ENCODE measurements at regions not wholly inside any gene's neighbourhood (a gene's known extent, or its start where the extent isn't known, plus 50 kb on each side); places are given as distances from the start of the nearest gene placed in this dataset.

DNA sequence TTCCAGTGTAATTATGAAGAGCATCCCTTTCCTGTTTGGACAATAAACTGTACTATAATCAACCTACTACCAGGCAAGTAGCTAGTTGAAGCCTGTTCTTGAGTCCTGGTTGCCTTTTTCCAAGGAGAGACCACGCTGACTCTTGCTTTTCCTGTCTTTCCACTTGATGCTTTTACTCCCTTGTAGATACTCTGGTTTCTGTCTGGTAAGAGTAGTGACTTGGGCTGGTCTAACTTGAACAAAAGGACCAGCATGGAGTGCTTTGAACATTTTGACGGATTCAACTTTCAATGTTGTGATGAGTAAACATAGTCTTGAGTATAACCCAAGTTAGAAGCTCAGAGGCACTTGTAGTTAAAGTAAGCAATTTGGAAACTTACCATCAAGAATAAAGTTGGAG lies 464.3 kb downstream of the GADD45G start:
- TF ChIP-seq, protein P1, sequence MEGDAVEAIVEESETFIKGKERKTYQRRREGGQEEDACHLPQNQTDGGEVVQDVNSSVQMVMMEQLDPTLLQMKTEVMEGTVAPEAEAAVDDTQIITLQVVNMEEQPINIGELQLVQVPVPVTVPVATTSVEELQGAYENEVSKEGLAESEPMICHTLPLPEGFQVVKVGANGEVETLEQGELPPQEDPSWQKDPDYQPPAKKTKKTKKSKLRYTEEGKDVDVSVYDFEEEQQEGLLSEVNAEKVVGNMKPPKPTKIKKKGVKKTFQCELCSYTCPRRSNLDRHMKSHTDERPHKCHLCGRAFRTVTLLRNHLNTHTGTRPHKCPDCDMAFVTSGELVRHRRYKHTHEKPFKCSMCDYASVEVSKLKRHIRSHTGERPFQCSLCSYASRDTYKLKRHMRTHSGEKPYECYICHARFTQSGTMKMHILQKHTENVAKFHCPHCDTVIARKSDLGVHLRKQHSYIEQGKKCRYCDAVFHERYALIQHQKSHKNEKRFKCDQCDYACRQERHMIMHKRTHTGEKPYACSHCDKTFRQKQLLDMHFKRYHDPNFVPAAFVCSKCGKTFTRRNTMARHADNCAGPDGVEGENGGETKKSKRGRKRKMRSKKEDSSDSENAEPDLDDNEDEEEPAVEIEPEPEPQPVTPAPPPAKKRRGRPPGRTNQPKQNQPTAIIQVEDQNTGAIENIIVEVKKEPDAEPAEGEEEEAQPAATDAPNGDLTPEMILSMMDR (IDR thresholded peaks at IDR 0.05), result no peak
- TF ChIP-seq POLR2AphosphoS5 (IDR thresholded peaks at IDR 0.05), result no peak

Measured in breast epithelium (tissue), 3 donors.